ENCODE measurements at regions not wholly inside any gene's neighbourhood (a gene's known extent, or its start where the extent isn't known, plus 50 kb on each side); places are given as distances from the start of the nearest gene placed in this dataset.

GRCh38 chr6:22622813-22623212, 53.4 kb downstream of the HDGFL1 start:
- TF ChIP-seq POLR2A (IDR thresholded peaks at IDR 0.05; ENCODE audit: low read depth, low read length) (no peak), POLR2AphosphoS5 (IDR thresholded peaks at IDR 0.05; ENCODE audit: insufficient read depth, low read depth, low read length) (no peak), EZH2 (IDR thresholded peaks at IDR 0.05; ENCODE audit: borderline replicate concordance, low read depth, low read length, severe bottlenecking) (no peak)
- TF ChIP-seq, protein P1, sequence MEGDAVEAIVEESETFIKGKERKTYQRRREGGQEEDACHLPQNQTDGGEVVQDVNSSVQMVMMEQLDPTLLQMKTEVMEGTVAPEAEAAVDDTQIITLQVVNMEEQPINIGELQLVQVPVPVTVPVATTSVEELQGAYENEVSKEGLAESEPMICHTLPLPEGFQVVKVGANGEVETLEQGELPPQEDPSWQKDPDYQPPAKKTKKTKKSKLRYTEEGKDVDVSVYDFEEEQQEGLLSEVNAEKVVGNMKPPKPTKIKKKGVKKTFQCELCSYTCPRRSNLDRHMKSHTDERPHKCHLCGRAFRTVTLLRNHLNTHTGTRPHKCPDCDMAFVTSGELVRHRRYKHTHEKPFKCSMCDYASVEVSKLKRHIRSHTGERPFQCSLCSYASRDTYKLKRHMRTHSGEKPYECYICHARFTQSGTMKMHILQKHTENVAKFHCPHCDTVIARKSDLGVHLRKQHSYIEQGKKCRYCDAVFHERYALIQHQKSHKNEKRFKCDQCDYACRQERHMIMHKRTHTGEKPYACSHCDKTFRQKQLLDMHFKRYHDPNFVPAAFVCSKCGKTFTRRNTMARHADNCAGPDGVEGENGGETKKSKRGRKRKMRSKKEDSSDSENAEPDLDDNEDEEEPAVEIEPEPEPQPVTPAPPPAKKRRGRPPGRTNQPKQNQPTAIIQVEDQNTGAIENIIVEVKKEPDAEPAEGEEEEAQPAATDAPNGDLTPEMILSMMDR (IDR thresholded peaks at IDR 0.05; ENCODE audit: extremely low read depth in 1 of 2, insufficient read depth in 1 of 2, low read depth in 1 of 2, low read length in 2 of 2) = no peak
